Progenitor cell of endocrine pancreas (in vitro differentiated cells): ENCODE measurements at regions not wholly inside any gene's neighbourhood (a gene's known extent, or its start where the extent isn't known, plus 50 kb on each side); places are given as distances from the start of the nearest gene placed in this dataset.

Experiments used
- DNase-seq: peaks from one replicate; pipeline ENCODE4 v3.0.0; 2021; ENCODE audit warnings: low spot score; ENCODE audit not compliant: unreplicated experiment
- H3K27ac Mint-ChIP-seq: 2 replicates; pipeline ENCODE4 v1.8.0; 2021; ENCODE audit warnings: mild to moderate bottlenecking, moderate library complexity, mixed read lengths
- H3K27me3 Mint-ChIP-seq: 2 replicates; pipeline ENCODE4 v1.8.0; 2021; ENCODE audit warnings: mixed read lengths
- H3K36me3 Mint-ChIP-seq: 2 replicates; pipeline ENCODE4 v1.8.0; 2022; ENCODE audit warnings: mixed read lengths; ENCODE audit not compliant: insufficient read depth
- H3K4me1 Mint-ChIP-seq: 2 replicates; pipeline ENCODE4 v1.8.0; 2021; ENCODE audit warnings: low read depth, mixed read lengths
- H3K4me3 Mint-ChIP-seq: 2 replicates; pipeline ENCODE4 v1.8.0; 2021; ENCODE audit warnings: low read depth, mild to moderate bottlenecking, moderate library complexity, mixed read lengths
- H3K9me3 Mint-ChIP-seq: 2 replicates; pipeline ENCODE4 v1.8.0; 2021; ENCODE audit warnings: low read depth, mixed read lengths
- TF ChIP-seq, protein P1 (sequence below): fragments of 200-600 bp; sonication (generic); IDR thresholded peaks from one replicate; pipeline ENCODE4 v1.5.0; 2021; ENCODE audit warnings: antibody characterized with exemption, mild to moderate bottlenecking; ENCODE audit not compliant: unreplicated experiment

- Mint-ChIP-seq H3K27me3 (no peaks in the 10 kb centered on the region), H3K9me3 (no peaks in the 10 kb centered on the region), H3K27ac (no peak overlapping the region), H3K4me1 (no peaks in the 10 kb centered on the region), H3K4me3 (no peak overlapping the region), H3K36me3 (no peaks in the 10 kb centered on the region)
- DNase-seq = no peak
- TF ChIP-seq, protein P1, sequence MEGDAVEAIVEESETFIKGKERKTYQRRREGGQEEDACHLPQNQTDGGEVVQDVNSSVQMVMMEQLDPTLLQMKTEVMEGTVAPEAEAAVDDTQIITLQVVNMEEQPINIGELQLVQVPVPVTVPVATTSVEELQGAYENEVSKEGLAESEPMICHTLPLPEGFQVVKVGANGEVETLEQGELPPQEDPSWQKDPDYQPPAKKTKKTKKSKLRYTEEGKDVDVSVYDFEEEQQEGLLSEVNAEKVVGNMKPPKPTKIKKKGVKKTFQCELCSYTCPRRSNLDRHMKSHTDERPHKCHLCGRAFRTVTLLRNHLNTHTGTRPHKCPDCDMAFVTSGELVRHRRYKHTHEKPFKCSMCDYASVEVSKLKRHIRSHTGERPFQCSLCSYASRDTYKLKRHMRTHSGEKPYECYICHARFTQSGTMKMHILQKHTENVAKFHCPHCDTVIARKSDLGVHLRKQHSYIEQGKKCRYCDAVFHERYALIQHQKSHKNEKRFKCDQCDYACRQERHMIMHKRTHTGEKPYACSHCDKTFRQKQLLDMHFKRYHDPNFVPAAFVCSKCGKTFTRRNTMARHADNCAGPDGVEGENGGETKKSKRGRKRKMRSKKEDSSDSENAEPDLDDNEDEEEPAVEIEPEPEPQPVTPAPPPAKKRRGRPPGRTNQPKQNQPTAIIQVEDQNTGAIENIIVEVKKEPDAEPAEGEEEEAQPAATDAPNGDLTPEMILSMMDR = no peak
Observed at GRCh38 chr18:22783662-22784076, 149.5 kb upstream of the RBBP8 start.

DNA sequence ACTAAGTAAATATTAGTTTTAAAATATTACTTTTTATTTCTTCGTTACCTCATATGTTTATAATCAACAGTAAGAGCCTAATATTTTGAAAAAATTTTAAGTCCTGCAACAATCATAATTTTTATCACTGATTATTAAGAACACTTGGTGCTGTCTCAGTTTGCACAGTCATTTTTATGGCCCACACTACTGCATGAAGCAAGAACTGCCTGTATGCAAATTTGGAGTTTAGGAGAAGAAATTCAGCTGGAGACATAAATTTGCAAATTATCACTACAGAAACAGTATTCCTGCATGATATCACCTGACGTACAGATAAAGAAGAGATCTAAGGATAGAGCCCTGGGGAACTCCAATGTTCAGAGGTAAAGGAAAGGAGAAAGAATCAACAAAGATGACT, 144.1 kb upstream of the RBBP8 start:
- Mint-ChIP-seq H3K9me3 (no peaks in the 10 kb centered on the region), H3K4me1 (peaks cover 7% of the 10 kb centered on the region)

DNA sequence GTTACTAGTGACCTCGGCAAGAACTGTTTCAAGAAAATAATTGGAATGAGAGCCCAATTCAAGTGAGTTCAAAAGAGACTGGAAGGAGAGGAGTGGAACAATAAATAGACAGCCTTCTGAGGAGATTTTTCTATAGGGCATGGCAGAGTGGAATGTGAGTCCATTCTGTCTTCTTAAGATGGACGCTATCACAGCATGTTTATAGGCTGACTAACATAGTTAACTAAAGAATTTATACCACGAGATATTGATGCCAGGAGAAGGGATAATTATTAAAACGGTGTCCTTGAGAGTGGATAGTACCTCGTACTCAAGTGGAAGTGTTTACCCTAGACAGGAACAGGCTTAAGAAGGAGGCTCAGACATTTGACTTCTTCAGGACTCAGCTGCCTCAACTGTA, 143.5 kb upstream of the RBBP8 start:
- no peaks in the 10 kb centered on the region for H3K36me3 Mint-ChIP-seq
- no peak for DNase-seq
- no peak overlapping the region for H3K4me3 Mint-ChIP-seq
- H3K4me1 Mint-ChIP-seq = peaks cover 7% of the 10 kb centered on the region
- TF ChIP-seq, protein P1 = no peak
- H3K9me3 Mint-ChIP-seq = no peaks in the 10 kb centered on the region
- H3K27ac Mint-ChIP-seq = no peak overlapping the region
- peaks cover 3% of the 10 kb centered on the region for H3K27me3 Mint-ChIP-seq

More for the DNA sequence above, 144.1 kb upstream of the RBBP8 start:
- Mint-ChIP-seq H3K27ac (no peak overlapping the region), H3K27me3 (peaks cover 3% of the 10 kb centered on the region), H3K4me3 (no peak overlapping the region), H3K36me3 (no peaks in the 10 kb centered on the region)
- TF ChIP-seq, protein P1 = no peak
- no peak for DNase-seq

GRCh38 chr18:22790545-22791309, 142.4 kb upstream of the RBBP8 start:
- Mint-ChIP-seq H3K4me3 (no peak overlapping the region), H3K27ac (no peak overlapping the region), H3K27me3 (peaks cover 3% of the 10 kb centered on the region), H3K36me3 (no peaks in the 10 kb centered on the region), H3K4me1 (peaks cover 7% of the 10 kb centered on the region), H3K9me3 (no peaks in the 10 kb centered on the region)
- TF ChIP-seq, protein P1 = no peak
- no peak for DNase-seq

- no peaks in the 10 kb centered on the region for H3K9me3 Mint-ChIP-seq
- peaks cover 7% of the 10 kb centered on the region for H3K4me1 Mint-ChIP-seq
- H3K36me3 Mint-ChIP-seq = no peaks in the 10 kb centered on the region
- DNase-seq = no peak
- peaks cover 3% of the 10 kb centered on the region for H3K27me3 Mint-ChIP-seq
- no peak overlapping the region for H3K4me3 Mint-ChIP-seq
- H3K27ac Mint-ChIP-seq = no peak overlapping the region
- TF ChIP-seq, protein P1 = no peak
Observed at GRCh38 chr18:22791310-22791610, 141.9 kb upstream of the RBBP8 start.
